A549 (cell line): ENCODE measurements at regions not wholly inside any gene's neighbourhood (a gene's known extent, or its start where the extent isn't known, plus 50 kb on each side); places are given as distances from the start of the nearest gene placed in this dataset.
A peak's percentile ranks its signal among the peaks of the same experiment; 100 is the strongest.

ENCODE experiments used
- ATAC-seq, 2 experiments: fragments of 200-7000 bp in 1 of 2; fragments of >200 bp in 1 of 2; cut with Nextera tagmentation in 1 of 2; cut with Tn5 transposase in 1 of 2; 3 replicates each; pipeline versions ENCODE4 v1.8.0 to v1.9.1; 2018 to 2020; ENCODE audit warnings: mild to moderate bottlenecking in 1 of 2, moderate library complexity in 1 of 2
- CTCF ChIA-PET: fragments of 300-600 bp; sonication (Branson Sonifier 250); formaldehyde crosslinking; extraction: SDS; loops from one replicate; lab custom pipeline; 2021; ENCODE audit warnings: antibody characterized with exemption, inconsistent platforms; lab: Yijun Ruan, JAX
- POLR2A ChIA-PET: fragments of 350-600 bp; formaldehyde crosslinking; extraction: SDS; loops from one replicate; lab custom pipeline; 2021; ENCODE audit warnings: antibody characterized with exemption, inconsistent platforms; lab: Yijun Ruan, JAX
- DNase-seq, 2 experiments: peaks; one replicate each; pipeline versions ENCODE4 v3.0.0 to v3.0.0-alpha.2; 2011 to 2016; ENCODE audit warnings: low read depth in 1 of 2, low spot score in 1 of 2
- FAIRE-seq: peaks from 2 replicates; lab custom pipeline; 2011; peaks lifted over from hg19 to GRCh38; lab: Jason Lieb, UNC
- H3K27ac ChIP-seq, 2 experiments: fragments of >200 bp; sonication (Bioruptor Twin); formaldehyde crosslinking; 3 replicates each; pipeline ENCODE4 v1.5.1; 2016 to 2017
- H3K4me1 ChIP-seq: fragments of >200 bp; sonication (Bioruptor Twin); formaldehyde crosslinking; 3 replicates; pipeline ENCODE4 v1.6.1; 2016
- H3K4me2 ChIP-seq: fragments of >200 bp; sonication (Bioruptor Twin); formaldehyde crosslinking; 3 replicates; pipeline ENCODE4 v1.6.1; 2016
- H3K4me3 ChIP-seq: fragments of >200 bp; sonication (Bioruptor Twin); formaldehyde crosslinking; 3 replicates; pipeline ENCODE4 v1.5.1; 2016
- H3K9me3 ChIP-seq: fragments of >200 bp; sonication (Bioruptor Twin); formaldehyde crosslinking; 3 replicates; pipeline ENCODE4 v1.6.1; 2016
- CBX8 ChIP-seq: fragments of 200-600 bp; sonication (generic); IDR thresholded peaks from 2 replicates; pipeline ENCODE4 v1.6.1; 2016
- CHD2 ChIP-seq: fragments of 150-350 bp; IDR thresholded peaks from 2 replicates; pipeline ENCODE4 v1.6.1; 2014; ENCODE audit warnings: low read length; ENCODE audit not compliant: partially characterized antibody
- E2F6 ChIP-seq: IDR thresholded peaks from 2 replicates; pipeline ENCODE4 v1.6.1; 2012; ENCODE audit warnings: low read depth, borderline replicate concordance
- EP300 ChIP-seq, 2 experiments: fragments of >200 bp; sonication (Bioruptor Twin); formaldehyde crosslinking; IDR thresholded peaks; 2 replicates in 1 of 2; 3 replicates in 1 of 2; pipeline ENCODE4 v1.6.1; 2016 to 2017
- FOSB ChIP-seq: fragments of 250-450 bp; sonication (Bioruptor Pico); IDR thresholded peaks from 2 replicates; pipeline ENCODE4 v1.5.0; 2020; ENCODE audit warnings: mild to moderate bottlenecking, moderate library complexity
- FOXS1 ChIP-seq: fragments of 250-450 bp; sonication (Bioruptor Pico); IDR thresholded peaks from 2 replicates; pipeline ENCODE4 v1.5.0; 2020; ENCODE audit warnings: mild to moderate bottlenecking, moderate library complexity
- HDAC2 ChIP-seq: fragments of 200-600 bp; sonication (generic); IDR thresholded peaks from 2 replicates; pipeline ENCODE4 v1.6.1; 2016
- HOXA7 ChIP-seq: fragments of 250-450 bp; sonication (Bioruptor Pico); IDR thresholded peaks from 2 replicates; pipeline ENCODE4 v1.5.0; 2020; ENCODE audit warnings: mild to moderate bottlenecking, moderate library complexity
- JUNB ChIP-seq: fragments of >200 bp; sonication (Bioruptor Twin); formaldehyde crosslinking; IDR thresholded peaks from 2 replicates; pipeline ENCODE4 v1.6.1; 2016
- KDM1A ChIP-seq: fragments of 200-600 bp; sonication (generic); IDR thresholded peaks from 2 replicates; pipeline ENCODE4 v1.6.1; 2016; ENCODE audit warnings: low read depth, mild to moderate bottlenecking
- MAZ ChIP-seq: fragments of 150-350 bp; IDR thresholded peaks from 2 replicates; pipeline ENCODE4 v1.6.1; 2014; ENCODE audit warnings: antibody characterized with exemption, low read depth, low read length, borderline replicate concordance
- NR3C1 ChIP-seq: fragments of >200 bp; sonication (Bioruptor Twin); formaldehyde crosslinking; IDR thresholded peaks from 3 replicates; pipeline ENCODE4 v1.6.1; 2017
- PHF8 ChIP-seq: fragments of 200-600 bp; sonication (generic); IDR thresholded peaks from 2 replicates; pipeline ENCODE4 v1.6.1; 2016; ENCODE audit warnings: low read depth, mild to moderate bottlenecking, antibody characterized with exemption, moderate library complexity, borderline replicate concordance
- RCOR1 ChIP-seq: fragments of 150-350 bp; IDR thresholded peaks from 2 replicates; pipeline ENCODE4 v1.6.1; 2014; ENCODE audit warnings: antibody characterized with exemption, low read length, low read depth
- SMC3 ChIP-seq: fragments of >200 bp; sonication (Bioruptor Twin); formaldehyde crosslinking; IDR thresholded peaks from 3 replicates; pipeline ENCODE4 v1.6.1; 2018; ENCODE audit warnings: inconsistent platforms
- ZFP36 ChIP-seq: fragments of 450-650 bp; IDR thresholded peaks from 2 replicates; pipeline ENCODE4 v1.6.1; 2014; ENCODE audit warnings: borderline replicate concordance; ENCODE audit not compliant: partially characterized antibody
- ZSCAN20 ChIP-seq: fragments of 250-450 bp; sonication (Bioruptor Pico); IDR thresholded peaks from 2 replicates; pipeline ENCODE4 v1.8.0; 2022; ENCODE audit warnings: mild to moderate bottlenecking, moderate library complexity
- WGBS: methylation state at CpG from one replicate; pipeline ENCODE4 v1.1.6; 2017; ENCODE audit errors: missing lambda C conversion rate; 5-methylcytosine and 5-hydroxymethylcytosine counted together
- TF ChIP-seq, protein P1 (sequence below): fragments of >200 bp; sonication (Bioruptor Twin); formaldehyde crosslinking; IDR thresholded peaks from 3 replicates; pipeline ENCODE4 v1.5.1; 2016
- TF ChIP-seq, protein P2 (sequence below): fragments of >200 bp; sonication (Bioruptor Twin); formaldehyde crosslinking; IDR thresholded peaks from 3 replicates; pipeline ENCODE4 v1.6.1; 2016
- TF ChIP-seq, protein P3 (sequence below): fragments of >200 bp; sonication (Bioruptor Twin); formaldehyde crosslinking; IDR thresholded peaks from 2 replicates; pipeline ENCODE4 v1.6.1; 2016
- TF ChIP-seq, protein P4 (sequence below): fragments of 250-450 bp; sonication (Bioruptor Pico); IDR thresholded peaks from 2 replicates; pipeline ENCODE4 v1.5.0; 2021; ENCODE audit warnings: mild to moderate bottlenecking, moderate library complexity, borderline replicate concordance

GRCh38 chr4:96429657-96430056 lies 589.8 kb downstream of the PDHA2 start:
- DNase-seq, result no peak
- Histone ChIP-seq H3K4me1 (no peaks in the 10 kb centered on the region), H3K9me3 (no peaks in the 10 kb centered on the region), H3K27ac (no peak overlapping the region), H3K4me3 (no peak overlapping the region), H3K4me2 (no peak overlapping the region)
- no peak for ATAC-seq
- FAIRE-seq, result no peak
- ChIA-PET CTCF (interaction anchor here (0.6 kb wide), 1 partner anchor 55 kb away, joined by 3 read pairs; no protein-coding TSS in a partner anchor), POLR2A (no interaction called here)
- TF ChIP-seq CHD2 (no peak), JUNB (no peak), HDAC2 (no peak), PHF8 (no peak)

GRCh38 chr4:96431094-96431493 lies 591.2 kb downstream of the PDHA2 start:
- ATAC-seq (no peak), FAIRE-seq (no peak), DNase-seq (no peak)
- Histone ChIP-seq H3K4me2 (no peak overlapping the region), H3K4me3 (no peak overlapping the region), H3K9me3 (no peaks in the 10 kb centered on the region), H3K27ac (no peak overlapping the region), H3K4me1 (no peaks in the 10 kb centered on the region)
- TF ChIP-seq HOXA7 (CRISPR knock-in tag) (no peak), FOXS1 (CRISPR knock-in tag) (no peak), KDM1A (no peak), FOSB (no peak), ZSCAN20 (no peak), MAZ (no peak), RCOR1 (no peak), PHF8 (no peak), NR3C1 (no peak), CBX8 (no peak)
- TF ChIP-seq, protein P1, sequence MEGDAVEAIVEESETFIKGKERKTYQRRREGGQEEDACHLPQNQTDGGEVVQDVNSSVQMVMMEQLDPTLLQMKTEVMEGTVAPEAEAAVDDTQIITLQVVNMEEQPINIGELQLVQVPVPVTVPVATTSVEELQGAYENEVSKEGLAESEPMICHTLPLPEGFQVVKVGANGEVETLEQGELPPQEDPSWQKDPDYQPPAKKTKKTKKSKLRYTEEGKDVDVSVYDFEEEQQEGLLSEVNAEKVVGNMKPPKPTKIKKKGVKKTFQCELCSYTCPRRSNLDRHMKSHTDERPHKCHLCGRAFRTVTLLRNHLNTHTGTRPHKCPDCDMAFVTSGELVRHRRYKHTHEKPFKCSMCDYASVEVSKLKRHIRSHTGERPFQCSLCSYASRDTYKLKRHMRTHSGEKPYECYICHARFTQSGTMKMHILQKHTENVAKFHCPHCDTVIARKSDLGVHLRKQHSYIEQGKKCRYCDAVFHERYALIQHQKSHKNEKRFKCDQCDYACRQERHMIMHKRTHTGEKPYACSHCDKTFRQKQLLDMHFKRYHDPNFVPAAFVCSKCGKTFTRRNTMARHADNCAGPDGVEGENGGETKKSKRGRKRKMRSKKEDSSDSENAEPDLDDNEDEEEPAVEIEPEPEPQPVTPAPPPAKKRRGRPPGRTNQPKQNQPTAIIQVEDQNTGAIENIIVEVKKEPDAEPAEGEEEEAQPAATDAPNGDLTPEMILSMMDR, result no peak
- TF ChIP-seq, protein P2, sequence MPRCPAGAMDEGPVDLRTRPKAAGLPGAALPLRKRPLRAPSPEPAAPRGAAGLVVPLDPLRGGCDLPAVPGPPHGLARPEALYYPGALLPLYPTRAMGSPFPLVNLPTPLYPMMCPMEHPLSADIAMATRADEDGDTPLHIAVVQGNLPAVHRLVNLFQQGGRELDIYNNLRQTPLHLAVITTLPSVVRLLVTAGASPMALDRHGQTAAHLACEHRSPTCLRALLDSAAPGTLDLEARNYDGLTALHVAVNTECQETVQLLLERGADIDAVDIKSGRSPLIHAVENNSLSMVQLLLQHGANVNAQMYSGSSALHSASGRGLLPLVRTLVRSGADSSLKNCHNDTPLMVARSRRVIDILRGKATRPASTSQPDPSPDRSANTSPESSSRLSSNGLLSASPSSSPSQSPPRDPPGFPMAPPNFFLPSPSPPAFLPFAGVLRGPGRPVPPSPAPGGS, result no peak
- TF ChIP-seq, protein P3, sequence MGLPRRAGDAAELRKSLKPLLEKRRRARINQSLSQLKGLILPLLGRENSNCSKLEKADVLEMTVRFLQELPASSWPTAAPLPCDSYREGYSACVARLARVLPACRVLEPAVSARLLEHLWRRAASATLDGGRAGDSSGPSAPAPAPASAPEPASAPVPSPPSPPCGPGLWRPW, result no peak
- ChIA-PET POLR2A (no interaction called here), CTCF (no interaction called here)
- WGBS, result 38% methylated on average over 2 of the region's 2 CpGs

DNA sequence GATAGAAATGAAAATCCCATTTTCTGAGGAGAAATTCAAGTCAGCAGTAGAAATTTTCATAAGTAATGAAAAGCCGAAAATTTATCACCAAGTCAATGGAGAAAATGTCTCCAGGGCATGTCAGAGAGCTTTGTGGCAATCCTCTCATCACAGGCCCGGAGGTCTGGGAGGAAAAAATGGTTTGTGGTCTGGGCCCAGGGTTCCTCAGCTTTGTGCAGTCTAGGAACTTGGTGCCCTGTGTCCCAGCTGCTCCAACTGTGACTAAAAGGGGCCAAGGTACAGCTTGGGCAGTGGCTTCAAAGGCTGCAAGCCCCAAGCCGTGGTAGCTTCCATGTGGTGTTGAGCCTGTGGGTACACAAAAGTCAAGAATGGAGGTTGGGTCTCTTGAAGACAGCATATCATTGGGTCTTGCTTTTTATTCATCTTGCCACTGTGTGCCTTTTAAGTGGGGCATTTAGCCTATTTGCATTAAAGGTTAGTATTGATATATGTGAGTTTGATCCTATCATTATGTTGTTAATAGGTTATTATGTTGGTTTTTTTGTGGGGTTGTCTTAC lies 608.5 kb downstream of the PDHA2 start:
- ATAC-seq (no peak), FAIRE-seq (no peak), DNase-seq (no peak)
- no peak overlapping the region for H3K4me3 ChIP-seq
- no peak overlapping the region for H3K4me2 ChIP-seq
- no peaks in the 10 kb centered on the region for H3K9me3 ChIP-seq
- ChIA-PET POLR2A (no interaction called here), CTCF (no interaction called here)
- no peaks in the 10 kb centered on the region for H3K4me1 ChIP-seq
- no peak for TF ChIP-seq FOSB
- peak; percentile 74 for TF ChIP-seq ZFP36
- H3K27ac ChIP-seq, result no peak overlapping the region
- WGBS, result 0% methylated on average over 3 of the region's 3 CpGs

DNA sequence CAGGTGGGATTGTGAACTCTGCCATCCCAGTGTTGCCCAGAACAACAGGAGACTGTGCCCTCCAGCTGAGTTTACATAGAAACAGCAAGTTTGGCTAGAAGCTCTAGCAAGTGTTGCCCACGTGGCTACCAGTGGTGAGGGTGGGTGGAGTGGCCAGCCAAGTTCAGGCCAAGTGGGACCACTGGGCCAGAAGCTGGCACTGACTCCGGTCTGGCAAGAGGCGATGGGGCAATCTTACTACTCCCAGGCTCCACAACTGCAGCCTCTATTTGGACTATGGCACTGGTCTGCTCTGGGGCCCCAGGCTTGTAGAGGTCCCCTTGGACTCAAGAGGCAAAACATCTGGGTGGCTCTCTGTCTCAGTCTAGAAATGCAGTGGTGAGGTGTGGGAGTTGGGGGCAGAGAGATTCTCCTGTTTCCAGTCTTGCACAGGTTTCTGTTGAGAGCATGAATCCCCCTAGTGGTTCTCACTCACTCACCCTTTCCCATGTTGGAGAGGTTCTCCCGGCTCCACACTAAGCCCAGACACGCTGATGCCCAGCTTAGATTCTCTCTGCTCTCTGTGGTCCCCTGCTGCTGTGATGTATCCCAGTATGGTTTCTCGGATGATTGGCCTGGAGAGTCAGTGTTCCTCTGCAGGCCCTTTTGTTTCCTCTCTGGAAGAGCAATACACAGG lies 615.3 kb downstream of the PDHA2 start:
- Histone ChIP-seq H3K4me3 (no peak overlapping the region), H3K27ac (no peak overlapping the region), H3K4me1 (no peaks in the 10 kb centered on the region), H3K9me3 (no peaks in the 10 kb centered on the region), H3K4me2 (no peak overlapping the region)
- 4% methylated on average over 3 of the region's 6 CpGs for WGBS
- no peak for FAIRE-seq
- ATAC-seq, result no peak
- POLR2A ChIA-PET, result no interaction called here
- DNase-seq, result no peak
- CTCF ChIA-PET, result no interaction called here
- TF ChIP-seq E2F6, result no peak
- no peak for TF ChIP-seq MAZ
- no peak for TF ChIP-seq ZFP36
- TF ChIP-seq RCOR1, result no peak
- TF ChIP-seq JUNB, result no peak
- no peak for TF ChIP-seq NR3C1
- TF ChIP-seq EP300 (IDR thresholded peaks at IDR 0.05), result no peak
- no peak for TF ChIP-seq SMC3
- TF ChIP-seq, protein P4, sequence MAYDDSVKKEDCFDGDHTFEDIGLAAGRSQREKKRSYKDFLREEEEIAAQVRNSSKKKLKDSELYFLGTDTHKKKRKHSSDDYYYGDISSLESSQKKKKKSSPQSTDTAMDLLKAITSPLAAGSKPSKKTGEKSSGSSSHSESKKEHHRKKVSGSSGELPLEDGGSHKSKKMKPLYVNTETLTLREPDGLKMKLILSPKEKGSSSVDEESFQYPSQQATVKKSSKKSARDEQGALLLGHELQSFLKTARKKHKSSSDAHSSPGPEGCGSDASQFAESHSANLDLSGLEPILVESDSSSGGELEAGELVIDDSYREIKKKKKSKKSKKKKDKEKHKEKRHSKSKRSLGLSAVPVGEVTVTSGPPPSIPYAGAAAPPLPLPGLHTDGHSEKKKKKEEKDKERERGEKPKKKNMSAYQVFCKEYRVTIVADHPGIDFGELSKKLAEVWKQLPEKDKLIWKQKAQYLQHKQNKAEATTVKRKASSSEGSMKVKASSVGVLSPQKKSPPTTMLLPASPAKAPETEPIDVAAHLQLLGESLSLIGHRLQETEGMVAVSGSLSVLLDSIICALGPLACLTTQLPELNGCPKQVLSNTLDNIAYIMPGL (CRISPR knock-in tag), result no peak
- TF ChIP-seq HDAC2, result no peak
